ENCODE measurements at regions not wholly inside any gene's neighbourhood (a gene's known extent, or its start where the extent isn't known, plus 50 kb on each side); places are given as distances from the start of the nearest gene placed in this dataset.

GRCh38 chr17:77865112-77865611 is 93.3 kb upstream of the TNRC6C start:
- H4K20me1 ChIP-seq (replicated peaks in 1 of 2; ENCODE audit: control insufficient read depth in 1 of 2, insufficient read depth in 2 of 2, low read length in 2 of 2), result no peaks in the 10 kb centered on the region
- H3K27ac ChIP-seq (ENCODE audit: low read depth, low read length), result no peak overlapping the region
- H2BK15ac ChIP-seq (ENCODE audit: low read length), result peak overlapping the region; percentile 76; the same call in 1 of the 2 replicates
- H3K79me2 ChIP-seq (ENCODE audit: control insufficient read depth in 1 of 2, insufficient read depth in 2 of 2, low read length in 2 of 2), result no peaks in the 10 kb centered on the region
- H3K4me3 ChIP-seq (ENCODE audit: extremely low read depth in 1 of 4, insufficient read depth in 2 of 4, low read depth in 3 of 4, low read length in 4 of 4), result no peak overlapping the region
- H2AK5ac ChIP-seq (ENCODE audit: low read depth, low read length), result 0 out of 2 replicates have a peak overlapping the region, but pooled peaks have one; percentile 89
- no peak overlapping the region for H4K8ac ChIP-seq (ENCODE audit: extremely low read depth, insufficient read depth, low read length)
- H3K9me3 ChIP-seq (ENCODE audit: insufficient read depth in 2 of 2, low read depth in 1 of 2, low read length in 1 of 2), result no peaks in the 10 kb centered on the region
- peaks cover 7% of the 10 kb centered on the region; the same call in 1 of the 2 replicates for H3K23me2 ChIP-seq (ENCODE audit: low read depth, low read length)
- peaks cover 0 to 7% (median 0%) of the 10 kb centered on the region in 4 experiments; a peak in 4 of 7 replicates for H3K4me1 ChIP-seq (replicated peaks in 1 of 4; ENCODE audit: control insufficient read depth in 3 of 4, insufficient read depth in 4 of 4, low read length in 3 of 4)
- ChIA-PET CTCF (ENCODE audit: partially characterized antibody) (interaction anchor here (0.9 to 1.2 kb wide), 5 partner anchors 21 to 148 kb away, joined by 3 to 5 read pairs (median 4); no protein-coding TSS in a partner anchor), POLR2A (ENCODE audit: partially characterized antibody) (no interaction called here)
- FAIRE-seq (no peak), DNase-seq (ENCODE audit: low read depth in 1 of 2, low spot score in 2 of 2) (no peak)
- peak overlapping the region; percentile 62 for H2BK20ac ChIP-seq (ENCODE audit: low read length)
- no peak overlapping the region for H2BK120ac ChIP-seq (replicated peaks; ENCODE audit: low read depth, low read length)
- peak overlapping the region; percentile 85; the same call in 1 of the 2 replicates for H2BK12ac ChIP-seq (ENCODE audit: low read depth, low read length)
- H3K4me2 ChIP-seq (ENCODE audit: insufficient read depth in 1 of 2, low read depth in 2 of 2, low read length in 2 of 2), result no peak overlapping the region
- no peak overlapping the region for H3K14ac ChIP-seq (ENCODE audit: insufficient read length)
- H3K9ac ChIP-seq (replicated peaks in 1 of 4; ENCODE audit: extremely low read depth in 1 of 4, low read depth in 3 of 4, low read length in 3 of 4), result no peak overlapping the region
- H3K56ac ChIP-seq (replicated peaks; ENCODE audit: insufficient read length, low read depth, low read length), result no peak overlapping the region
- H3K36me3 ChIP-seq (ENCODE audit: control insufficient read depth in 2 of 4, insufficient read depth in 4 of 4, low read length in 3 of 4), result no peaks in the 10 kb centered on the region
- no peak overlapping the region for H3K23ac ChIP-seq (ENCODE audit: insufficient read length)
- H3K27me3 ChIP-seq (replicated peaks in 1 of 4; ENCODE audit: control insufficient read depth in 3 of 4, extremely low read depth in 1 of 4, insufficient read depth in 3 of 4, low read length in 3 of 4), result 0 out of 7 replicates have a peak, but pooled peaks cover 0 to 2% (median 0%) of the 10 kb centered on the region in 4 experiments
- H2AFZ ChIP-seq (ENCODE audit: low read length), result no peak overlapping the region
- H3K18ac ChIP-seq (ENCODE audit: extremely low read depth, low read length), result no peak overlapping the region
- H3K4ac ChIP-seq (replicated peaks; ENCODE audit: insufficient read length, low read depth, low read length), result peak overlapping the region; percentile 94
- H4K5ac ChIP-seq (ENCODE audit: insufficient read length, low read depth, low read length), result no peak overlapping the region
- no peak overlapping the region for H4K91ac ChIP-seq (replicated peaks; ENCODE audit: insufficient read length, low read length)
- peak overlapping the region; percentile 89; the same call in 1 of the 2 replicates for H2BK5ac ChIP-seq (ENCODE audit: low read depth, low read length)
- no peaks in the 10 kb centered on the region for H3K79me1 ChIP-seq (ENCODE audit: low read depth, low read length)
- WGBS, 2 experiments (ENCODE audit: extremely low coverage in 1 of 2, insufficient coverage in 1 of 2, insufficient read length in 1 of 2, insufficient replicate concordance in 2 of 2, low coverage in 1 of 2, low lambda C conversion rate in 2 of 2, missing lambda C conversion rate in 1 of 2), result 89% methylated on average over 22 of the region's 22 CpGs; no CpG with 5 or more reads in 1 of the 2 experiments
- TF ChIP-seq KDM5A (IDR thresholded peaks at IDR 0.05; ENCODE audit: low read length), result no peak
- no peak for TF ChIP-seq RXRA (IDR thresholded peaks at IDR 0.05; ENCODE audit: insufficient read depth, low read depth, low read length)
- TF ChIP-seq SIX5 (IDR thresholded peaks at IDR 0.05; ENCODE audit: low read depth, low read length), result no peak
- TF ChIP-seq ATF2 (IDR thresholded peaks at IDR 0.05; ENCODE audit: low read length), result no peak
- no peak for TF ChIP-seq POLR2A (IDR thresholded peaks at IDR 0.05; ENCODE audit: control extremely low read depth in 1 of 2, low read depth in 2 of 2, low read length in 2 of 2)
